Liver (tissue), 8 donors: ENCODE measurements at regions not wholly inside any gene's neighbourhood (a gene's known extent, or its start where the extent isn't known, plus 50 kb on each side); places are given as distances from the start of the nearest gene placed in this dataset.

Source experiments
- DNase-seq: peaks from one replicate; pipeline ENCODE4 v3.0.0-alpha.2; 2017; ENCODE audit warnings: low spot score
- H3K27ac ChIP-seq, 2 donors: one replicate each; pipeline ENCODE4 v1.7.0; 2013; ENCODE audit warnings: inconsistent platforms in 2 of 2, low read length in 2 of 2, control low read depth in 1 of 2, low read depth in 1 of 2, mild to moderate bottlenecking in 1 of 2
- H3K27me3 ChIP-seq, 4 donors: one replicate each; pipeline versions ENCODE4 v1.6.1 to v1.7.0; 2013; ENCODE audit warnings: low read length in 3 of 4, inconsistent platforms in 1 of 4, mild to moderate bottlenecking in 1 of 4, moderate library complexity in 1 of 4; ENCODE audit not compliant: control insufficient read depth in 4 of 4, insufficient read depth in 4 of 4
- H3K36me3 ChIP-seq, 4 donors: one replicate each; pipeline versions ENCODE4 v1.6.1 to v1.7.0; 2013; ENCODE audit warnings: low read length in 3 of 4, mild to moderate bottlenecking in 3 of 4, low read depth in 1 of 4, moderate library complexity in 1 of 4; ENCODE audit not compliant: control insufficient read depth in 4 of 4, insufficient read depth in 3 of 4
- H3K4me1 ChIP-seq, 4 donors: one replicate each; pipeline versions ENCODE4 v1.6.1 to v1.7.0; 2013; ENCODE audit warnings: low read length in 3 of 4, mild to moderate bottlenecking in 3 of 4, moderate library complexity in 1 of 4; ENCODE audit not compliant: control insufficient read depth in 4 of 4, insufficient read depth in 4 of 4
- H3K4me3 ChIP-seq, 3 donors: one replicate each; pipeline versions ENCODE4 v1.6.1 to v1.7.0; 2013; ENCODE audit warnings: low read length in 3 of 3, control low read depth in 1 of 3, low read depth in 1 of 3, mild to moderate bottlenecking in 1 of 3
- H3K9ac ChIP-seq, 2 donors: one replicate each; pipeline ENCODE4 v1.7.0; 2013; ENCODE audit warnings: low read length in 2 of 2, mild to moderate bottlenecking in 2 of 2, moderate library complexity in 2 of 2, control low read depth in 1 of 2, low read depth in 1 of 2
- H3K9me3 ChIP-seq, 4 donors: one replicate each; pipeline versions ENCODE4 v1.6.1 to v1.7.0; 2013; ENCODE audit warnings: low read length in 3 of 4; ENCODE audit not compliant: control insufficient read depth in 4 of 4
- EGR1 ChIP-seq, 2 donors: IDR thresholded peaks; 2 replicates each; pipeline ENCODE4 v1.6.1; 2016 to 2018; ENCODE audit warnings: antibody characterized with exemption in 2 of 2, low read depth in 2 of 2
- FOXA2 ChIP-seq: IDR thresholded peaks from 2 replicates; pipeline ENCODE4 v1.6.1; 2016; ENCODE audit warnings: antibody characterized with exemption
- GABPA ChIP-seq, 2 donors: IDR thresholded peaks in 1 of 2; conservative IDR thresholded peaks in 1 of 2; 2 replicates each; pipeline ENCODE4 v1.6.1; 2016; ENCODE audit warnings: antibody characterized with exemption in 2 of 2, mild to moderate bottlenecking in 1 of 2, moderate library complexity in 1 of 2
- HNF4A ChIP-seq, 2 donors: conservative IDR thresholded peaks; 2 replicates each; pipeline ENCODE4 v1.6.1; 2016; ENCODE audit warnings: antibody characterized with exemption in 2 of 2, mild to moderate bottlenecking in 2 of 2
- HNF4G ChIP-seq: IDR thresholded peaks from 2 replicates; pipeline ENCODE4 v1.6.1; 2016; ENCODE audit warnings: antibody characterized with exemption
- JUND ChIP-seq, 2 donors: IDR thresholded peaks; 2 replicates each; pipeline ENCODE4 v1.6.1; 2016; ENCODE audit warnings: antibody characterized with exemption in 2 of 2
- NR2F2 ChIP-seq: IDR thresholded peaks from 2 replicates; pipeline ENCODE4 v1.6.1; 2016; ENCODE audit warnings: antibody characterized with exemption
- RAD21 ChIP-seq, 2 donors: IDR thresholded peaks; 2 replicates each; pipeline ENCODE4 v1.6.1; 2016; ENCODE audit warnings: antibody characterized with exemption in 2 of 2, mild to moderate bottlenecking in 2 of 2
- RXRA ChIP-seq, 2 donors: IDR thresholded peaks; 2 replicates each; pipeline ENCODE4 v1.6.1; 2017 to 2018; ENCODE audit warnings: antibody characterized with exemption in 2 of 2, mild to moderate bottlenecking in 1 of 2
- SP1 ChIP-seq: IDR thresholded peaks from 2 replicates; pipeline ENCODE4 v1.6.1; 2018; ENCODE audit warnings: antibody characterized with exemption, mild to moderate bottlenecking
- TAF1 ChIP-seq: conservative IDR thresholded peaks from 2 replicates; pipeline ENCODE4 v1.6.1; 2016; ENCODE audit warnings: antibody characterized with exemption, mild to moderate bottlenecking
- YY1 ChIP-seq: IDR thresholded peaks from 2 replicates; pipeline ENCODE4 v1.6.1; 2016; ENCODE audit warnings: antibody characterized with exemption, mild to moderate bottlenecking
- WGBS: extraction: QIAGEN DNeasy Blood & Tissue Kit; methylation state at CpG from one replicate; pipeline ENCODE4 v1.1.7; 2013; 5-methylcytosine and 5-hydroxymethylcytosine counted together
- TF ChIP-seq, protein P1 (sequence below): IDR thresholded peaks from 2 replicates; pipeline ENCODE4 v1.6.1; 2016; ENCODE audit warnings: antibody characterized with exemption
- TF ChIP-seq, protein P2 (sequence below): IDR thresholded peaks from 2 replicates; pipeline ENCODE4 v1.6.1; 2016; ENCODE audit warnings: antibody characterized with exemption
- TF ChIP-seq, protein P3 (sequence below): IDR thresholded peaks from 2 replicates; pipeline ENCODE4 v1.6.1; 2016; ENCODE audit warnings: antibody characterized with exemption
- TF ChIP-seq, protein P4 (sequence below): IDR thresholded peaks from 2 replicates; pipeline ENCODE4 v1.6.1; 2016; ENCODE audit warnings: antibody characterized with exemption, mild to moderate bottlenecking
- TF ChIP-seq, protein P5 (sequence below): fragments of 150-350 bp; IDR thresholded peaks from 2 replicates; pipeline ENCODE4 v1.5.1; 2017; ENCODE audit warnings: improper control_type of control experiment, low read depth, low read length; ENCODE audit not compliant: missing input control
- donor health status: healthy.
- donor health status: healthy.
- donor health status: healthy.
- donor health status: healthy.
- donor health status: healthy.

DNA sequence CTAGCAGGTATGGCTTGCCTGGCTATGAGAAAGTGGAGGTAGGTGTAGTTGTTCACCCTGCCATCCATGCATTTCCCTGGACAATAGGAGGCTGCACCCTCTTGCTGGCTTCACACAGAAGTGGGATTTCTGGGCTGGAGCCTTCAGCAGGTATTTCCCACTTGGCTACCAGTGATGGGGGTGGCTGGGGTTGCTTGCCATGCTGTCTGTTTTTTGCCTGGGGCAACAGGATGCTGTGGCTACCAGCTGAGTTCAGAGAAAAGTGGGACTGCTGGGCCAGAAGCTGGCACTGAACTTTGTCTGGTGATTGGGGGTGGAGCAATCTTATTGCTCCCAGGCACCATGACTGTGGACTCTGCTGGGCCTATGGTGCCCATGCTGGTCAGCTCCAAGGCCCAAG lies 299.6 kb downstream of the FAM170A start (continued):
- TF ChIP-seq, protein P1, sequence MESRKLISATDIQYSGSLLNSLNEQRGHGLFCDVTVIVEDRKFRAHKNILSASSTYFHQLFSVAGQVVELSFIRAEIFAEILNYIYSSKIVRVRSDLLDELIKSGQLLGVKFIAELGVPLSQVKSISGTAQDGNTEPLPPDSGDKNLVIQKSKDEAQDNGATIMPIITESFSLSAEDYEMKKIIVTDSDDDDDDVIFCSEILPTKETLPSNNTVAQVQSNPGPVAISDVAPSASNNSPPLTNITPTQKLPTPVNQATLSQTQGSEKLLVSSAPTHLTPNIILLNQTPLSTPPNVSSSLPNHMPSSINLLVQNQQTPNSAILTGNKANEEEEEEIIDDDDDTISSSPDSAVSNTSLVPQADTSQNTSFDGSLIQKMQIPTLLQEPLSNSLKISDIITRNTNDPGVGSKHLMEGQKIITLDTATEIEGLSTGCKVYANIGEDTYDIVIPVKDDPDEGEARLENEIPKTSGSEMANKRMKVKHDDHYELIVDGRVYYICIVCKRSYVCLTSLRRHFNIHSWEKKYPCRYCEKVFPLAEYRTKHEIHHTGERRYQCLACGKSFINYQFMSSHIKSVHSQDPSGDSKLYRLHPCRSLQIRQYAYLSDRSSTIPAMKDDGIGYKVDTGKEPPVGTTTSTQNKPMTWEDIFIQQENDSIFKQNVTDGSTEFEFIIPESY = no peak
- TF ChIP-seq, protein P2, sequence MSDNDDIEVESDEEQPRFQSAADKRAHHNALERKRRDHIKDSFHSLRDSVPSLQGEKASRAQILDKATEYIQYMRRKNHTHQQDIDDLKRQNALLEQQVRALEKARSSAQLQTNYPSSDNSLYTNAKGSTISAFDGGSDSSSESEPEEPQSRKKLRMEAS = no peak

DNA sequence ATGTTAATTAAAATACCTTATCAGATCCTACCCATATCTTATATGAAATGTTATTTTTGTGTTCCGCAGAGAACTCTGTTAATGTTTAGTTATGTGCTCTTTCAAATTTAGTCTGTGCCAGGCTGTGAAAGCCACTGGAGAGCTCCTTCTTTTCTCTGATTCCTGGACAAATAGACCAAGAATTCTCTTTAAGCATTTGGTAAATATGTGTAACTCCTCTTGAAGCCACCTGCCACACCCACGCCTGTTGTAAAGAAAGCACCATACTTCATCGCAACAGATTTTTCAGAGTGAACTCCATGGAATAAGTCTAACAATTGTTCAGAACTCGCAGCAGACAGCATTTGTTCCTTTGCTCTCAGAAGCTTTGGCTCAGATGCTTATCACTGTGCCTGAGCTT lies 301.1 kb downstream of the FAM170A start:
- Histone ChIP-seq H3K9ac (no peak overlapping the region), H3K9me3 (peaks cover 0 to 3% (median 0%) of the 10 kb centered on the region in 4 donors), H3K27me3 (no peaks in the 10 kb centered on the region), H3K4me1 (no peaks in the 10 kb centered on the region), H3K36me3 (no peaks in the 10 kb centered on the region), H3K27ac (no peak overlapping the region), H3K4me3 (no peak overlapping the region)
- no peak for TF ChIP-seq HNF4G
- no peak for TF ChIP-seq GABPA (IDR thresholded peaks at IDR 0.05 in 1 of 2, conservative IDR thresholded peaks at IDR 0.05 in 1 of 2)
- no peak for TF ChIP-seq RAD21 (IDR thresholded peaks at IDR 0.05)
- TF ChIP-seq NR2F2 = no peak
- TF ChIP-seq, protein P2 = no peak
- TF ChIP-seq RXRA (IDR thresholded peaks at IDR 0.05) = no peak
- no peak for TF ChIP-seq EGR1 (IDR thresholded peaks at IDR 0.05; ENCODE audit: low read depth in 2 of 2)
- no peak for TF ChIP-seq FOXA2
- TF ChIP-seq, protein P3, sequence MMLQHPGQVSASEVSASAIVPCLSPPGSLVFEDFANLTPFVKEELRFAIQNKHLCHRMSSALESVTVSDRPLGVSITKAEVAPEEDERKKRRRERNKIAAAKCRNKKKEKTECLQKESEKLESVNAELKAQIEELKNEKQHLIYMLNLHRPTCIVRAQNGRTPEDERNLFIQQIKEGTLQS = no peak
- no peak for TF ChIP-seq YY1
- TF ChIP-seq JUND (IDR thresholded peaks at IDR 0.05) = no peak
- no peak for TF ChIP-seq HNF4A (conservative IDR thresholded peaks at IDR 0.05)
- TF ChIP-seq, protein P4, sequence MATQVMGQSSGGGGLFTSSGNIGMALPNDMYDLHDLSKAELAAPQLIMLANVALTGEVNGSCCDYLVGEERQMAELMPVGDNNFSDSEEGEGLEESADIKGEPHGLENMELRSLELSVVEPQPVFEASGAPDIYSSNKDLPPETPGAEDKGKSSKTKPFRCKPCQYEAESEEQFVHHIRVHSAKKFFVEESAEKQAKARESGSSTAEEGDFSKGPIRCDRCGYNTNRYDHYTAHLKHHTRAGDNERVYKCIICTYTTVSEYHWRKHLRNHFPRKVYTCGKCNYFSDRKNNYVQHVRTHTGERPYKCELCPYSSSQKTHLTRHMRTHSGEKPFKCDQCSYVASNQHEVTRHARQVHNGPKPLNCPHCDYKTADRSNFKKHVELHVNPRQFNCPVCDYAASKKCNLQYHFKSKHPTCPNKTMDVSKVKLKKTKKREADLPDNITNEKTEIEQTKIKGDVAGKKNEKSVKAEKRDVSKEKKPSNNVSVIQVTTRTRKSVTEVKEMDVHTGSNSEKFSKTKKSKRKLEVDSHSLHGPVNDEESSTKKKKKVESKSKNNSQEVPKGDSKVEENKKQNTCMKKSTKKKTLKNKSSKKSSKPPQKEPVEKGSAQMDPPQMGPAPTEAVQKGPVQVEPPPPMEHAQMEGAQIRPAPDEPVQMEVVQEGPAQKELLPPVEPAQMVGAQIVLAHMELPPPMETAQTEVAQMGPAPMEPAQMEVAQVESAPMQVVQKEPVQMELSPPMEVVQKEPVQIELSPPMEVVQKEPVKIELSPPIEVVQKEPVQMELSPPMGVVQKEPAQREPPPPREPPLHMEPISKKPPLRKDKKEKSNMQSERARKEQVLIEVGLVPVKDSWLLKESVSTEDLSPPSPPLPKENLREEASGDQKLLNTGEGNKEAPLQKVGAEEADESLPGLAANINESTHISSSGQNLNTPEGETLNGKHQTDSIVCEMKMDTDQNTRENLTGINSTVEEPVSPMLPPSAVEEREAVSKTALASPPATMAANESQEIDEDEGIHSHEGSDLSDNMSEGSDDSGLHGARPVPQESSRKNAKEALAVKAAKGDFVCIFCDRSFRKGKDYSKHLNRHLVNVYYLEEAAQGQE = no peak
- no peak for TF ChIP-seq SP1
- TF ChIP-seq TAF1 = no peak
- TF ChIP-seq, protein P5, sequence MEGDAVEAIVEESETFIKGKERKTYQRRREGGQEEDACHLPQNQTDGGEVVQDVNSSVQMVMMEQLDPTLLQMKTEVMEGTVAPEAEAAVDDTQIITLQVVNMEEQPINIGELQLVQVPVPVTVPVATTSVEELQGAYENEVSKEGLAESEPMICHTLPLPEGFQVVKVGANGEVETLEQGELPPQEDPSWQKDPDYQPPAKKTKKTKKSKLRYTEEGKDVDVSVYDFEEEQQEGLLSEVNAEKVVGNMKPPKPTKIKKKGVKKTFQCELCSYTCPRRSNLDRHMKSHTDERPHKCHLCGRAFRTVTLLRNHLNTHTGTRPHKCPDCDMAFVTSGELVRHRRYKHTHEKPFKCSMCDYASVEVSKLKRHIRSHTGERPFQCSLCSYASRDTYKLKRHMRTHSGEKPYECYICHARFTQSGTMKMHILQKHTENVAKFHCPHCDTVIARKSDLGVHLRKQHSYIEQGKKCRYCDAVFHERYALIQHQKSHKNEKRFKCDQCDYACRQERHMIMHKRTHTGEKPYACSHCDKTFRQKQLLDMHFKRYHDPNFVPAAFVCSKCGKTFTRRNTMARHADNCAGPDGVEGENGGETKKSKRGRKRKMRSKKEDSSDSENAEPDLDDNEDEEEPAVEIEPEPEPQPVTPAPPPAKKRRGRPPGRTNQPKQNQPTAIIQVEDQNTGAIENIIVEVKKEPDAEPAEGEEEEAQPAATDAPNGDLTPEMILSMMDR = no peak
- WGBS = 70% methylated on average over 4 of the region's 4 CpGs
- DNase-seq = no peak
